Mucosa of descending colon (tissue), 3 donors: ENCODE measurements at regions not wholly inside any gene's neighbourhood (a gene's known extent, or its start where the extent isn't known, plus 50 kb on each side); places are given as distances from the start of the nearest gene placed in this dataset.
"Not testable (repeated sequence)": the region's sequence is repeated elsewhere in the genome, so short reads cannot be mapped to it uniquely, and the experiment has no call there.

Experiments used
- ATAC-seq: fragments of 200-7000 bp; cut with Tn5 transposase; one replicate; pipeline ENCODE4 v1.9.1; 2020; ENCODE audit warnings: mild to moderate bottlenecking, moderate library complexity
- DNase-seq, 3 donors: peaks; one replicate each; pipeline ENCODE4 v3.0.0-alpha.2; 2020
- H3K36me3 ChIP-seq: fragments of 200-600 bp; one replicate; pipeline ENCODE4 v1.8.0; 2021; ENCODE audit warnings: low read depth, mild to moderate bottlenecking
- H3K4me1 ChIP-seq: fragments of 200-600 bp; one replicate; pipeline ENCODE4 v1.8.0; 2021; ENCODE audit warnings: low read depth, mild to moderate bottlenecking
- H3K4me3 ChIP-seq: fragments of 200-600 bp; one replicate; pipeline ENCODE4 v1.8.0; 2021; ENCODE audit warnings: mild to moderate bottlenecking
- H3K9me3 ChIP-seq: fragments of 200-600 bp; one replicate; pipeline ENCODE4 v1.8.0; 2021; ENCODE audit warnings: mild to moderate bottlenecking
- CTCF ChIP-seq: fragments of 200-600 bp; IDR thresholded peaks from one replicate; pipeline ENCODE4 v1.8.0; 2022; ENCODE audit warnings: antibody characterized with exemption, mild to moderate bottlenecking
- intact Hi-C, 2 donors: fragments of 100-400 bp; cut with DNase I in 1 of 2; cut with micrococcal nuclease in 1 of 2; formaldehyde crosslinking; loops; one replicate each; pipeline versions ENCODE4 v1.11.0 to v1.11.1; 2022; cut with DNase I, micrococcal nuclease
- donor health status: DM: no; HTN: no; CAD: no; lungs with moderate emphysema.
- donor health status: DM: no; HTN: no; CAD: no.
- donor health status: DM: no; HTN: yes; CAD: no.

DNA sequence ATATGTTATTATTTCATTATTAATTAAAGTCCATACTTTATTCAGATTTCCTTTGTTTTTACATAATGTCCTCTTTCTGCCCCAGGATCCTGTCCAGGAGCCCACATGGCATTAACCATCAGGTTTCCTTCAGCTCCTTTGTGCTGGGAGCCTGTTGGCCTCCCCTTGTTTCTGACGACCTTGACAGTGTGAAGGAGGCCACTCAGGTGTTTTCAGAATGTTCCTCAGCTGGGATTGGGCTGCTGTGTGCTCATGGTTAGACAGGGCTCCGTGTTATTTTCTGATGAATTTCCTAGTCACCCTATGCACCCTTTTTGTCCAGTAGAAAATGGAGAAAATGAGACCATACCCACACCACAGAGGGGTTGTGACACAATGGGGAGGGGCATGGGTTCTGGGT lies 281.0 kb upstream of the FOXF1 start:
- H3K4me1 ChIP-seq = no peaks in the 10 kb centered on the region
- no peak for ATAC-seq
- DNase-seq = no peak

DNA sequence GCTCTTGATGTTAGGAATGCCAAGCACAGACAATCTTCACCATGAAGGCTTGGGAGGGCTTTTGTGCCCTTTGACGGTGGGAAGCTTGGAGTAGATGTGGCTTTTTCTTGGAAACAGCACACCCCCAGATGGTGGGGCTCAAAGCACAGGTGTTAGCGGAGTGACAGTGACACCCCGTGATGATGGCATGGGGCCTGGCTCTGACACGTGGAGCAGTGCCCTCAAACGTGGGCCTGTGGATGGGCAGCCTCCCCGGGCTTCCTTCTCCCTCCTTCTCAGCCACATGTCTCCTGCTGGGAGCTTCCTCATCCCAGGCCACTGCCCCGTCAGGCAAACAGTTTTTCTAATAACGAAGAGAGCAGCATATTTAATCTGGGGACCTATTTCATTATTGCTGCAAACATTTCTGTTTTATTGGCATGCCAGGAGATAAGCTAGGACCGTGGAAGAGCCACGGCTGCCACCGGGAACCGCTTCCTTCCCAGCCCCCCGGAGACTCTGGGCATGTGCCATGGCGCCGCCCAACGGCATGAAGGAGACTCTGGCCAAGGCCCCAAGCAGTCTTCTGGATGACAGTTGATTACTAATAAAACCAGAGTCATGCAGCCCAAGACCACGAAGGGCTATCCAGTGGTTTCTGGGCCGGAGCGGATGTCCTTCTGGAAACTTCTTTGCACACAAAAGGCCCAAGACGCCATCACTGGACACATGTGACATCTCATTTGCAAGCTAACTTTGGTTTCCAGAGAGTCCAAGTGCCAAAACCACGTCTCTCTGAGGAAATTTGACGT lies 280.3 kb upstream of the FOXF1 start:
- no peak for DNase-seq
- no peak for TF ChIP-seq CTCF
- intact Hi-C loops = no loop called here

More for the DNA sequence above, 281.0 kb upstream of the FOXF1 start:
- no peak overlapping the region for H3K4me3 ChIP-seq
- no peaks in the 10 kb centered on the region for H3K36me3 ChIP-seq
- no peak for TF ChIP-seq CTCF
- no peaks in the 10 kb centered on the region for H3K9me3 ChIP-seq
- intact Hi-C loops = no loop called here

GRCh38 chr16:86231321-86231995 lies 278.9 kb upstream of the FOXF1 start:
- intact Hi-C loops = no loop called here
- no peaks in the 10 kb centered on the region for H3K4me1 ChIP-seq
- H3K36me3 ChIP-seq = no peaks in the 10 kb centered on the region
- DNase-seq (no peak), ATAC-seq (no peak)
- no peak for TF ChIP-seq CTCF
- no peak overlapping the region for H3K4me3 ChIP-seq
- H3K9me3 ChIP-seq = no peaks in the 10 kb centered on the region

More for the DNA sequence above, 280.3 kb upstream of the FOXF1 start:
- Histone ChIP-seq H3K4me1 (no peaks in the 10 kb centered on the region), H3K36me3 (no peaks in the 10 kb centered on the region), H3K9me3 (no peaks in the 10 kb centered on the region), H3K4me3 (no peak overlapping the region)
- no peak for ATAC-seq

DNA sequence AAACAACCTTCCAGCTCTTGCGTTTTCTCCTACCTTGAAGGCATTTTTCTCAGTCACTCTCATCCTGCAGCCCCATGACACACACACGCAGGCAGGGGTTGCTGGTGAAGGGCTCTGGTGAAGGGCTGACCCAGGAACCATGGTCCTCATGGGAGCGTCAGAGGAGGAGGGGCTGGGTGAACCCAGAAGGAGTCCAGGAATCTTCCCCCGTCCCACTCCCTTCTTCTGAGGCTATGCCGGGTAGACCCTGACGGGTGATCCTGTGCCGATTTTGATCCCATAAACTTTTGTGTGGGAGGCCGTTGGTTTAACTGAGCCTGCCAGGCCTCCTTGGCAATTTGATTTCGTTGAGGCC lies 278.4 kb upstream of the FOXF1 start:
- Histone ChIP-seq H3K4me3 (no peak overlapping the region), H3K4me1 (no peaks in the 10 kb centered on the region), H3K36me3 (no peaks in the 10 kb centered on the region), H3K9me3 (no peaks in the 10 kb centered on the region)
- intact Hi-C loops = no loop called here
- DNase-seq (peak in 1 of 3 donors; percentile 5), ATAC-seq (no peak)
- TF ChIP-seq CTCF = no peak

GRCh38 chr16:86232496-86232895 lies 277.8 kb upstream of the FOXF1 start:
- TF ChIP-seq CTCF = no peak
- no peak overlapping the region for H3K4me3 ChIP-seq
- H3K9me3 ChIP-seq = no peaks in the 10 kb centered on the region
- no peaks in the 10 kb centered on the region for H3K4me1 ChIP-seq
- no peaks in the 10 kb centered on the region for H3K36me3 ChIP-seq
- ATAC-seq (no peak), DNase-seq (no peak)
- intact Hi-C loops = no loop called here

- DNase-seq, H3K9me3 ChIP-seq, H3K36me3 ChIP-seq, H3K4me1 ChIP-seq, ATAC-seq, H3K4me3 ChIP-seq, intact Hi-C loops: not testable (repeated sequence)
Observed at GRCh38 chr16:86233506-86233905, 276.8 kb upstream of the FOXF1 start.
